Common myeloid progenitor, CD34-positive (primary cell): ENCODE measurements at regions not wholly inside any gene's neighbourhood (a gene's known extent, or its start where the extent isn't known, plus 50 kb on each side); places are given as distances from the start of the nearest gene placed in this dataset.
"Not testable (repeated sequence)": the region's sequence is repeated elsewhere in the genome, so short reads cannot be mapped to it uniquely, and the experiment has no call there.

Experiments
- CTCF ChIA-PET: fragments of 350-600 bp; sonication (Branson Sonifier 250); formaldehyde crosslinking; loops from one replicate; lab custom pipeline; 2021; ENCODE audit warnings: antibody characterized with exemption; lab: Charles Lee
- POLR2A ChIA-PET: fragments of 350-600 bp; sonication (Branson Sonifier 250); formaldehyde crosslinking; loops from one replicate; lab custom pipeline; 2021; ENCODE audit warnings: antibody characterized with exemption; lab: Charles Lee
- DNase-seq, 3 donors: peaks; one replicate each; pipeline versions ENCODE4 v3.0.0 to v3.0.0-alpha.2; 2013
- H3K27ac ChIP-seq, 2 experiments: 1 replicate in 1 of 2; 2 replicates in 1 of 2; pipeline ENCODE4 v1.7.0; 2013; ENCODE audit warnings: inconsistent platforms in 2 of 2, low read length in 2 of 2, mild to moderate bottlenecking in 2 of 2, low read depth in 1 of 2, moderate library complexity in 1 of 2; ENCODE audit not compliant: severe bottlenecking in 2 of 2, insufficient read depth in 1 of 2, poor library complexity in 1 of 2
- H3K27me3 ChIP-seq, 5 experiments: replicated peaks in 2 of 5; 1 replicate in 3 of 5; 2 replicates in 2 of 5; pipeline versions ENCODE4 v1.6.1 to v1.7.0; 2013; ENCODE audit warnings: low read length in 4 of 5, mild to moderate bottlenecking in 2 of 5, moderate library complexity in 2 of 5, inconsistent platforms in 1 of 5; ENCODE audit not compliant: insufficient read depth in 5 of 5, control insufficient read depth in 4 of 5
- H3K36me3 ChIP-seq, 4 experiments: 1 replicate in 2 of 4; 2 replicates in 2 of 4; pipeline versions ENCODE4 v1.6.1 to v1.7.0; 2013; ENCODE audit warnings: low read length in 3 of 4, control low read depth in 1 of 4, mild to moderate bottlenecking in 1 of 4; ENCODE audit not compliant: control insufficient read depth in 4 of 4, insufficient read depth in 4 of 4
- H3K4me1 ChIP-seq, 4 experiments: 1 replicate in 3 of 4; 2 replicates in 1 of 4; pipeline versions ENCODE4 v1.6.1 to v1.7.1; 2013; ENCODE audit warnings: low read length in 3 of 4, mild to moderate bottlenecking in 3 of 4, control low read depth in 1 of 4, inconsistent platforms in 1 of 4, moderate library complexity in 1 of 4; ENCODE audit not compliant: control insufficient read depth in 4 of 4, insufficient read depth in 4 of 4; ENCODE audit errors: control extremely low read depth in 1 of 4
- H3K4me3 ChIP-seq, 7 experiments: 1 replicate in 4 of 7; 2 replicates in 3 of 7; pipeline versions ENCODE4 v1.5.1 to v1.7.0; 2013; ENCODE audit warnings: mild to moderate bottlenecking in 7 of 7, low read length in 6 of 7, moderate library complexity in 6 of 7, inconsistent platforms in 2 of 7, low read depth in 2 of 7, control low read depth in 1 of 7; ENCODE audit not compliant: insufficient read depth in 4 of 7, control insufficient read depth in 1 of 7; ENCODE audit errors: extremely low read depth in 1 of 7
- H3K9me3 ChIP-seq, 5 experiments: 1 replicate in 4 of 5; 2 replicates in 1 of 5; pipeline versions ENCODE4 v1.6.1 to v1.7.1; 2013; ENCODE audit warnings: low read length in 4 of 5, mild to moderate bottlenecking in 2 of 5, inconsistent platforms in 1 of 5, low read depth in 1 of 5, moderate library complexity in 1 of 5; ENCODE audit not compliant: control insufficient read depth in 4 of 5, insufficient read depth in 2 of 5; ENCODE audit errors: control extremely low read depth in 1 of 5
- WGBS: methylation state at CpG from one replicate; pipeline ENCODE4 v1.1.5; 2013; ENCODE audit not compliant: insufficient coverage; 5-methylcytosine and 5-hydroxymethylcytosine counted together

- Histone ChIP-seq H3K9me3 (peaks cover 0 to 2% (median 0%) of the 10 kb centered on the region in 5 experiments), H3K4me1 (no peaks in the 10 kb centered on the region), H3K27me3 (peaks cover 0 to 2% (median 0%) of the 10 kb centered on the region in 5 experiments), H3K27ac (no peak overlapping the region), H3K4me3 (no peak overlapping the region), H3K36me3 (no peaks in the 10 kb centered on the region)
- WGBS: 97% methylated on average over 15 of the region's 18 CpGs
- CTCF ChIA-PET: no interaction called here
- POLR2A ChIA-PET: no interaction called here
- no peak for DNase-seq
Measured at GRCh38 chr3:11898611-11899325, 52.1 kb upstream of the TAMM41 start.

GRCh38 chr3:11899389-11899788 is 52.7 kb upstream of the TAMM41 start:
- DNase-seq, H3K9me3 ChIP-seq, POLR2A ChIA-PET, H3K27ac ChIP-seq, H3K4me3 ChIP-seq, CTCF ChIA-PET, H3K27me3 ChIP-seq, H3K36me3 ChIP-seq, H3K4me1 ChIP-seq: not testable (repeated sequence)
- 100% methylated on average over 4 of the region's 9 CpGs for WGBS

GRCh38 chr3:11899826-11900225 is 53.1 kb upstream of the TAMM41 start:
- CTCF ChIA-PET: no interaction called here
- Histone ChIP-seq H3K4me3 (no peak overlapping the region), H3K9me3 (peaks cover 0 to 2% (median 0%) of the 10 kb centered on the region in 5 experiments), H3K4me1 (no peaks in the 10 kb centered on the region), H3K36me3 (no peaks in the 10 kb centered on the region), H3K27ac (no peak overlapping the region), H3K27me3 (peaks cover 0 to 2% (median 0%) of the 10 kb centered on the region in 5 experiments)
- WGBS: 98% methylated on average over 10 of the region's 12 CpGs
- POLR2A ChIA-PET: no interaction called here
- no peak for DNase-seq

- no peaks in the 10 kb centered on the region for H3K36me3 ChIP-seq
- H3K4me1 ChIP-seq: no peaks in the 10 kb centered on the region
- ChIA-PET CTCF (no interaction called here), POLR2A (no interaction called here)
- no peak overlapping the region for H3K4me3 ChIP-seq
- no peak overlapping the region for H3K27ac ChIP-seq
- no peak for DNase-seq
- WGBS: 91% methylated on average over 10 of the region's 10 CpGs
- H3K9me3 ChIP-seq: no peaks in the 10 kb centered on the region
- H3K27me3 ChIP-seq: peaks cover 0 to 2% (median 0%) of the 10 kb centered on the region in 5 experiments
Measured at GRCh38 chr3:11900824-11901223, 54.1 kb upstream of the TAMM41 start.

GRCh38 chr3:11901286-11901875 is 54.7 kb upstream of the TAMM41 start:
- Histone ChIP-seq H3K4me3 (no peak overlapping the region), H3K27ac (no peak overlapping the region), H3K4me1 (no peaks in the 10 kb centered on the region), H3K36me3 (no peaks in the 10 kb centered on the region), H3K9me3 (no peaks in the 10 kb centered on the region), H3K27me3 (peaks cover 0 to 2% (median 0%) of the 10 kb centered on the region in 5 experiments)
- DNase-seq: no peak
- ChIA-PET CTCF (no interaction called here), POLR2A (no interaction called here)
- WGBS: 93% methylated on average over 6 of the region's 7 CpGs

GRCh38 chr3:11903047-11903446 is 56.4 kb upstream of the TAMM41 start:
- ChIA-PET CTCF (no interaction called here), POLR2A (no interaction called here)
- DNase-seq: no peak
- Histone ChIP-seq H3K4me3 (no peak overlapping the region), H3K27me3 (peaks cover 0 to 2% (median 0%) of the 10 kb centered on the region in 5 experiments), H3K27ac (no peak overlapping the region), H3K9me3 (no peaks in the 10 kb centered on the region), H3K36me3 (no peaks in the 10 kb centered on the region), H3K4me1 (no peaks in the 10 kb centered on the region)
- 86% methylated on average over 10 of the region's 12 CpGs for WGBS

GRCh38 chr3:11903447-11903846 is 56.8 kb upstream of the TAMM41 start:
- H3K27me3 ChIP-seq: peaks cover 0 to 2% (median 0%) of the 10 kb centered on the region in 5 experiments

More at GRCh38 chr3:11903447-11903846, 56.8 kb upstream of the TAMM41 start:
- CTCF ChIA-PET: no interaction called here
- no peak for DNase-seq
- Histone ChIP-seq H3K36me3 (no peaks in the 10 kb centered on the region), H3K9me3 (no peaks in the 10 kb centered on the region), H3K4me3 (no peak overlapping the region), H3K4me1 (no peaks in the 10 kb centered on the region), H3K27ac (no peak overlapping the region)
- POLR2A ChIA-PET: no interaction called here
- 90% methylated on average over 5 of the region's 6 CpGs for WGBS
